ENCODE measurements at regions not wholly inside any gene's neighbourhood (a gene's known extent, or its start where the extent isn't known, plus 50 kb on each side); places are given as distances from the start of the nearest gene placed in this dataset.

DNA sequence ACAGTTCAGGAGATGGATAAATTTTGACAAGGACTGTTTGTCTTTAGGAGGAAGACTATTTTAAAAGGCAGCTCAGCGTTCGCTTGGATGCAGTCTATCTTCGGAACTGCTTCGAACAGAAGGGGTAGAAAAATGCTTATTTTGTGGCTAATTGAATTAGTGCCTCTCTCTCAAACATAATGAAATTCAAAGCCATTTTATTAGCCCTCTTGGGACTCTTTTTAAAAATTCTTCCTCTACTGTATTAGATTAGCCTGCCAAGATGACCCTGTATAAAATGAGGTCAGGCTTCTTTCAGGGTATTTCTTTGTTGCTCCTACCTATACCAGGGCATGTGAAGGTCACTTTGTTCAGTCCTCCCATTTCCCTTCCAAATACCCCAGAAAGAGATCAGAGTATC lies 379.2 kb upstream of the NFE2L3 start:
- TF ChIP-seq, protein P1, sequence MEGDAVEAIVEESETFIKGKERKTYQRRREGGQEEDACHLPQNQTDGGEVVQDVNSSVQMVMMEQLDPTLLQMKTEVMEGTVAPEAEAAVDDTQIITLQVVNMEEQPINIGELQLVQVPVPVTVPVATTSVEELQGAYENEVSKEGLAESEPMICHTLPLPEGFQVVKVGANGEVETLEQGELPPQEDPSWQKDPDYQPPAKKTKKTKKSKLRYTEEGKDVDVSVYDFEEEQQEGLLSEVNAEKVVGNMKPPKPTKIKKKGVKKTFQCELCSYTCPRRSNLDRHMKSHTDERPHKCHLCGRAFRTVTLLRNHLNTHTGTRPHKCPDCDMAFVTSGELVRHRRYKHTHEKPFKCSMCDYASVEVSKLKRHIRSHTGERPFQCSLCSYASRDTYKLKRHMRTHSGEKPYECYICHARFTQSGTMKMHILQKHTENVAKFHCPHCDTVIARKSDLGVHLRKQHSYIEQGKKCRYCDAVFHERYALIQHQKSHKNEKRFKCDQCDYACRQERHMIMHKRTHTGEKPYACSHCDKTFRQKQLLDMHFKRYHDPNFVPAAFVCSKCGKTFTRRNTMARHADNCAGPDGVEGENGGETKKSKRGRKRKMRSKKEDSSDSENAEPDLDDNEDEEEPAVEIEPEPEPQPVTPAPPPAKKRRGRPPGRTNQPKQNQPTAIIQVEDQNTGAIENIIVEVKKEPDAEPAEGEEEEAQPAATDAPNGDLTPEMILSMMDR (IDR thresholded peaks at IDR 0.05): no peak
- no peak for TF ChIP-seq POLR2A (IDR thresholded peaks at IDR 0.05)
